Esophagus squamous epithelium (tissue), 4 donors: ENCODE measurements at regions not wholly inside any gene's neighbourhood (a gene's known extent, or its start where the extent isn't known, plus 50 kb on each side); places are given as distances from the start of the nearest gene placed in this dataset.

Experiments
- CTCF ChIP-seq, 6 experiments: fragments of 450-650 bp in 4 of 6; fragments of 200-600 bp in 2 of 6; sonication (generic) in 2 of 6; IDR thresholded peaks; one replicate each; pipeline ENCODE4 v1.5.1; 2016 to 2019; ENCODE audit warnings: antibody characterized with exemption in 6 of 6, mild to moderate bottlenecking in 4 of 6, moderate library complexity in 4 of 6
- POLR2A ChIP-seq, 4 donors: fragments of 450-650 bp; IDR thresholded peaks; one replicate each; pipeline ENCODE4 v1.6.1; 2017; ENCODE audit warnings: antibody characterized with exemption in 4 of 4, mild to moderate bottlenecking in 4 of 4, moderate library complexity in 3 of 4

DNA sequence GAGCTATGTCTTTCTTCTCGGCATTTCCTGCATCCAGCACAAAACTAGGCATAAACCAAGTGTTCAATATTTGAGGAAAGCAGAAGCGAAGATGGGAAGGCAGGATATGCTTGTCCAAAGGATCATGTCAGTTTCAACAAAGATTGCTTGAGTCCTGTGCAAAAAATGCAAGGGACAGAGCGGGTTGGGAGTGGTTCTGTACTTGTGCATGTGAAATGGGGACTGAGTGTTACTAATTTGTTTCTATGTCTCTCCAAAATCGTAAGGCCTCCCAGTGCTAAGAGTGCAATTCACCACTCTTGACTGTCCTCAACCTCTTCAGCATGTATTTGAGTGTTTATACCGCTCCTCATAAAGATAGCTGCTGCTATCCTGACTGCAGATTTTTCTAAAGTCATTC is 166.2 kb downstream of the DLEU7 start:
- TF ChIP-seq CTCF (IDR thresholded peaks at IDR 0.05) (no peak), POLR2A (IDR thresholded peaks at IDR 0.05) (no peak)
